ENCODE measurements at regions not wholly inside any gene's neighbourhood (a gene's known extent, or its start where the extent isn't known, plus 50 kb on each side); places are given as distances from the start of the nearest gene placed in this dataset.

DNA sequence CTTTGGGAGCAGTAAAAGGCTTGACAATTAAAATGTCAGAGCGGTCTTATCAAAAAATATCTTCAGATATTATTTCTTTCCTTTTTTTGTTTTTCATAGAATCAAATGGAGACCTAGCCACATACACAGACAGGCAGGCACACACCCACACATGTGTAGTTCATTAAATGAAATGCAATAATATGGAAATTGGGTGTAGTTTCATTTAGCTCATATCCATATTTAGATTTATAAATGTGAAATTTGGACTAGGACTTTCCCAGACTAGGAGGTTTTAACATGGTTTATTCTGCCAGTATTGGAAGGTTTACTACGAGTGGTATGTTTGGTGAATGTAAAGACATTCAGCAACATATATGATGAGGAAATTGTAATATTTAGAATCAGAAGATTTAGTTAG is 277.7 kb upstream of the NT5E start:
- TF ChIP-seq, protein P1, sequence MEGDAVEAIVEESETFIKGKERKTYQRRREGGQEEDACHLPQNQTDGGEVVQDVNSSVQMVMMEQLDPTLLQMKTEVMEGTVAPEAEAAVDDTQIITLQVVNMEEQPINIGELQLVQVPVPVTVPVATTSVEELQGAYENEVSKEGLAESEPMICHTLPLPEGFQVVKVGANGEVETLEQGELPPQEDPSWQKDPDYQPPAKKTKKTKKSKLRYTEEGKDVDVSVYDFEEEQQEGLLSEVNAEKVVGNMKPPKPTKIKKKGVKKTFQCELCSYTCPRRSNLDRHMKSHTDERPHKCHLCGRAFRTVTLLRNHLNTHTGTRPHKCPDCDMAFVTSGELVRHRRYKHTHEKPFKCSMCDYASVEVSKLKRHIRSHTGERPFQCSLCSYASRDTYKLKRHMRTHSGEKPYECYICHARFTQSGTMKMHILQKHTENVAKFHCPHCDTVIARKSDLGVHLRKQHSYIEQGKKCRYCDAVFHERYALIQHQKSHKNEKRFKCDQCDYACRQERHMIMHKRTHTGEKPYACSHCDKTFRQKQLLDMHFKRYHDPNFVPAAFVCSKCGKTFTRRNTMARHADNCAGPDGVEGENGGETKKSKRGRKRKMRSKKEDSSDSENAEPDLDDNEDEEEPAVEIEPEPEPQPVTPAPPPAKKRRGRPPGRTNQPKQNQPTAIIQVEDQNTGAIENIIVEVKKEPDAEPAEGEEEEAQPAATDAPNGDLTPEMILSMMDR (IDR thresholded peaks at IDR 0.05) = no peak
- TF ChIP-seq POLR2A (IDR thresholded peaks at IDR 0.05) = no peak
